AG04450 (cell line): ENCODE measurements at regions not wholly inside any gene's neighbourhood (a gene's known extent, or its start where the extent isn't known, plus 50 kb on each side); places are given as distances from the start of the nearest gene placed in this dataset.

Source experiments
- CTCF ChIA-PET: fragments of 300-600, 350-600 bp; formaldehyde crosslinking; extraction: SDS; loops from one replicate; lab custom pipeline; 2022; ENCODE audit warnings: antibody characterized with exemption, inconsistent platforms; lab: Charles Lee
- POLR2A ChIA-PET: fragments of 350-600 bp; formaldehyde crosslinking; extraction: SDS; loops from one replicate; lab custom pipeline; 2021; ENCODE audit warnings: antibody characterized with exemption, inconsistent platforms; lab: Yijun Ruan, JAX
- DNase-seq: peaks from one replicate; pipeline ENCODE4 v3.0.0-alpha.2; 2011; ENCODE audit warnings: low read depth, low spot score
- H3K27ac ChIP-seq: one replicate; pipeline ENCODE4 v1.5.1; 2012; ENCODE audit warnings: low read depth, low read length, control low read depth
- H3K27me3 ChIP-seq: one replicate; pipeline ENCODE4 v1.6.0; 2012; ENCODE audit warnings: low read length; ENCODE audit not compliant: control insufficient read depth, insufficient read depth
- H3K4me3 ChIP-seq: 2 replicates; pipeline ENCODE4 v1.5.1; 2011; ENCODE audit warnings: mild to moderate bottlenecking, low read depth, low read length, control low read depth
- H3K9me3 ChIP-seq: 2 replicates; pipeline ENCODE4 v1.5.1; 2012; ENCODE audit warnings: low read length; ENCODE audit not compliant: control insufficient read depth, insufficient read depth
- TF ChIP-seq, protein P1 (sequence below): IDR thresholded peaks from 2 replicates; pipeline ENCODE4 v1.5.1; 2011; ENCODE audit warnings: low read depth, low read length, control low read depth, inconsistent platforms

DNA sequence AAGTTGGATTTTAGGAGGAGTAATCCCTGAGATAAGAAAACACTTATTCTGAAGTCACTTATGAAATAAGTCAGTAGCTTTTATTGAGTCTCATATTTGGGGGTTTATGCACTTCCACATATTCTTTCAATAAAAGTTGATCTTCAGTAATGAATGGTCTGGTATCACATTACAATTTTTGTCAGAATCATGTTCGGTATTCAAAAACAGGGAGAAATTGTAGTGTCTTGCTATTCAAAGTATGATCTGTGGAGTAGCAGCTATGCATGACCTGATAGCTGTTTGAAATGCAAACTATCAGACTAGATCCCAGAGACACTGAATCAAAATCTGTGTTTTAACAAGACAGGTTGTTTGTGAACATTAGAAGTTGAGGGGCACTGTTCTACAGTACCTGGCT is 857.6 kb downstream of the METTL15 start:
- H3K27ac ChIP-seq: no peak overlapping the region
- ChIA-PET CTCF (no interaction called here), POLR2A (interaction anchor here (1.4 kb wide), 1 partner anchor 130 kb away, joined by 3 read pairs; no protein-coding TSS in a partner anchor)
- TF ChIP-seq, protein P1, sequence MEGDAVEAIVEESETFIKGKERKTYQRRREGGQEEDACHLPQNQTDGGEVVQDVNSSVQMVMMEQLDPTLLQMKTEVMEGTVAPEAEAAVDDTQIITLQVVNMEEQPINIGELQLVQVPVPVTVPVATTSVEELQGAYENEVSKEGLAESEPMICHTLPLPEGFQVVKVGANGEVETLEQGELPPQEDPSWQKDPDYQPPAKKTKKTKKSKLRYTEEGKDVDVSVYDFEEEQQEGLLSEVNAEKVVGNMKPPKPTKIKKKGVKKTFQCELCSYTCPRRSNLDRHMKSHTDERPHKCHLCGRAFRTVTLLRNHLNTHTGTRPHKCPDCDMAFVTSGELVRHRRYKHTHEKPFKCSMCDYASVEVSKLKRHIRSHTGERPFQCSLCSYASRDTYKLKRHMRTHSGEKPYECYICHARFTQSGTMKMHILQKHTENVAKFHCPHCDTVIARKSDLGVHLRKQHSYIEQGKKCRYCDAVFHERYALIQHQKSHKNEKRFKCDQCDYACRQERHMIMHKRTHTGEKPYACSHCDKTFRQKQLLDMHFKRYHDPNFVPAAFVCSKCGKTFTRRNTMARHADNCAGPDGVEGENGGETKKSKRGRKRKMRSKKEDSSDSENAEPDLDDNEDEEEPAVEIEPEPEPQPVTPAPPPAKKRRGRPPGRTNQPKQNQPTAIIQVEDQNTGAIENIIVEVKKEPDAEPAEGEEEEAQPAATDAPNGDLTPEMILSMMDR: no peak
- peaks cover 2% of the 10 kb centered on the region; the same call in 1 of the 2 replicates for H3K9me3 ChIP-seq
- no peak overlapping the region for H3K4me3 ChIP-seq
- DNase-seq: no peak
- H3K27me3 ChIP-seq: no peaks in the 10 kb centered on the region

DNA sequence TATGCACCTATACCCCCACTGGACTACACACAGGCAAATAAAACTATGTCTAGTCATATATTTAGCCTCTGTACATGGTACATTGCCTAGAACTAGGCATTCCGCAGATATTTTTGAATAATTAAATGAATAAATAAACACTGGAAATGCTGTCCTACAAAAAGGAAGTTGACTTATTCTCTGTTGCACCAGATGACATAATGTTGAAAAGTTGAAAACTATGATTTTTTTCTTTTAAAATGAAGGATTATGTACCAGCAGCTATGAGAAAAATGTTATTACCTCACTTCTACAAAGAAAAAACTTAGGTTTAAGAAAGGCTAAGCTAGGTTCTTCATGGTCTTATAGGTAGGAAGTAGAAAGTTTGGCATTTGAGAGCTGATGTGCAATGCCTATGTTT is 856.6 kb downstream of the METTL15 start:
- CTCF ChIA-PET: no interaction called here
- POLR2A ChIA-PET: interaction anchor here (1.4 kb wide), 1 partner anchor 129 kb away, joined by 3 read pairs; no protein-coding TSS in a partner anchor
- H3K4me3 ChIP-seq: no peak overlapping the region
- no peak for DNase-seq
- no peak overlapping the region for H3K27ac ChIP-seq
- H3K27me3 ChIP-seq: no peaks in the 10 kb centered on the region
- TF ChIP-seq, protein P1: no peak
- peaks cover 2% of the 10 kb centered on the region; the same call in 1 of the 2 replicates for H3K9me3 ChIP-seq

DNA sequence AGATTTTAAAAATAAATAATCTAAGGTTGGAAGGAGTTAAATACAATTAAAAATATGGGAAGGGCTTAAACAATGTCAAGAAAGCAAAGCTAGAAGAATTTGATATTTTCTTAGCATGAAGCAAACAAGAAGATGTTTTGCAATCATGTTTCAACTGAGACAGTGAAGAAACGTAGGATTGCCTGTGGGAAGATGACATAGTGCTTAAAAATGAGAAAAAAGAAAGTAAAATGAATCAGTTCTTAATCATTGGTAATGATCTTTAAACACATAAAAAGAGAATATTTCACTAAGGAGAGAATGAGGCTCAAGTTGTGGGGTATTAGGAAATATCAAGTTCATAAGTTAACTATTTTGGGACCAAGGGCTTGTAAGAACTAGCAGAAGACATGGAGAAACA is 855.0 kb downstream of the METTL15 start:
- no peak overlapping the region for H3K27ac ChIP-seq
- TF ChIP-seq, protein P1: no peak
- H3K4me3 ChIP-seq: no peak overlapping the region
- H3K9me3 ChIP-seq: peaks cover 2% of the 10 kb centered on the region; the same call in 1 of the 2 replicates
- ChIA-PET POLR2A (interaction anchor here (0.6 to 0.9 kb wide), 2 partner anchors 157 to 1272 kb away, joined by 3 to 4 read pairs; no protein-coding TSS in a partner anchor), CTCF (no interaction called here)
- H3K27me3 ChIP-seq: no peaks in the 10 kb centered on the region
- no peak for DNase-seq

DNA sequence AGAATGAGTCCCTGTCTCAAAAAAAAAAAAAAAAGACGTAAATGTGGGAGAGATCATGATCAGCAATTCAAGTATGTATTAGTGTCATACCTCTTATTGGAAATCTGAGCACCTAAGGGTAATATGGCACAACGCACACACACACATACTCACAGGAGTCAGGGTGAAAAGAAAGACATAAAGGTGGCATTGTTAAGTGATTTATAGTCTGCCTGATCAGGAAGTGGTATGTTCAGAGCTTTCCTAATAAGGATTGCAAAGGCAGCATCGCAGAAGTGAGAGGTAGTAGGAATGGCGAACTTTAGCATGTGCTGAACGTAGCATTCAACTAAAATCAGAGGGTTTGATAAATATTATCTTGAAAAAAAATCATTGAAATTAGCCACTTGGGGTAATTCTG is 854.3 kb downstream of the METTL15 start:
- no peaks in the 10 kb centered on the region for H3K27me3 ChIP-seq
- no peak overlapping the region for H3K27ac ChIP-seq
- no peak for DNase-seq
- H3K9me3 ChIP-seq: no peaks in the 10 kb centered on the region
- ChIA-PET CTCF (no interaction called here), POLR2A (interaction anchor here (0.7 to 0.9 kb wide), 2 partner anchors 157 to 158 kb away, joined by 3 to 4 read pairs; no protein-coding TSS in a partner anchor)
- TF ChIP-seq, protein P1: no peak
- no peak overlapping the region for H3K4me3 ChIP-seq

DNA sequence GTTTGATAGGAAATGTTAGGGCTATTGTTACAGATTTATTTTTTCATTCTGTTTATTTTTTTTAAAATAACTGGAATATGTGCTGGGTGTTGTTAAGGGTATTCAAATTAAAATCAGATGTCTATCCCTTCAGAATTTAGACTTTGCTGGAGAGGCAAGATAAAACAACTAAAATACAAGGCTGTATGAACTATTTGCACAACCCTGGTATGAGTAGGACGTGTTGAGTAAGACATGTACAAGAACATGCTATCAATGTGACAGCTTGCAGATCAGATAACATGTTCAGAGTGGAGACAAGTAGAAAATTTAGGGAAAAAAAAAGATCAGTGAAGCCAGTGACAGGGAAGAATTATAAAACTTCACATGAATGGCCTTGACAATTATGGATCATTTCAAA is 853.5 kb downstream of the METTL15 start:
- Histone ChIP-seq H3K27ac (no peak overlapping the region), H3K4me3 (no peak overlapping the region), H3K9me3 (no peaks in the 10 kb centered on the region), H3K27me3 (no peaks in the 10 kb centered on the region)
- POLR2A ChIA-PET: interaction anchor here (0.7 kb wide), 1 partner anchor 158 kb away, joined by 3 read pairs; no protein-coding TSS in a partner anchor
- TF ChIP-seq, protein P1: no peak
- DNase-seq: no peak
- CTCF ChIA-PET: no interaction called here
